ENCODE measurements at regions not wholly inside any gene's neighbourhood (a gene's known extent, or its start where the extent isn't known, plus 50 kb on each side); places are given as distances from the start of the nearest gene placed in this dataset.

DNA sequence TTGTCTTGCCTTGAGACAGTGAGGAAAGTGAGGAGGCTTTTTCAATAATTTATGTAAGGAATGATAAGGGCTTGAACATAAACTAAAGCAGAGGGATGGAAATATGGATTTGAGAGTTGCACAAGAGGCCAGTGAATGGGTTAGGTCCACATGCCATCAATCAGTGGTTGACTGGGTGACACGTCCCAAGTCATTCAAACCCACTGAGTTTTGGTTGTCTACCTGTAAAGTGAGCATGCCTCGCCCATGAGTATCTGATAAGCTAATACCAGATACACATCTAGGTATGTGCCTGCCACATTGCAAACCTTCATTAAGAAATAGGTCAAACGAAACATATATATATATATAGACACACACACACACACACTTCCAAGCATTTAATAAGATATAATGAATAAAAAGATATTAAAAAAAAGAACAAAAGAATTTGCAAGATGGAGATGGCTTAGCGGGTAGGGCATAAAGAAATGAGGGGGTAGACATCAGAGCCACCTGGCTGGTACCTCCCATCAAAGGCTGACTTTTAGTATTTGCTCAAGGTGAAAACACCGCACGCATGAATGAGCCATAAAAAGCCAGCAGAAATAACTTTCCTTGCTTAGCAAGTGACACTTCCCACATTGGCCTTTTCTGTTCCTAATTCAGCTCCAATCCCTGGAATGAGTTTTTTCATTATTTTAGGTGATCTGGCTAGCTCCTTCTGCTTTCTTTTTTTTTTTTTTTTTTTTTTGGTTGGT lies 109.1 kb upstream of the GGTLC1 start:
- DNase-seq = no peak

DNA sequence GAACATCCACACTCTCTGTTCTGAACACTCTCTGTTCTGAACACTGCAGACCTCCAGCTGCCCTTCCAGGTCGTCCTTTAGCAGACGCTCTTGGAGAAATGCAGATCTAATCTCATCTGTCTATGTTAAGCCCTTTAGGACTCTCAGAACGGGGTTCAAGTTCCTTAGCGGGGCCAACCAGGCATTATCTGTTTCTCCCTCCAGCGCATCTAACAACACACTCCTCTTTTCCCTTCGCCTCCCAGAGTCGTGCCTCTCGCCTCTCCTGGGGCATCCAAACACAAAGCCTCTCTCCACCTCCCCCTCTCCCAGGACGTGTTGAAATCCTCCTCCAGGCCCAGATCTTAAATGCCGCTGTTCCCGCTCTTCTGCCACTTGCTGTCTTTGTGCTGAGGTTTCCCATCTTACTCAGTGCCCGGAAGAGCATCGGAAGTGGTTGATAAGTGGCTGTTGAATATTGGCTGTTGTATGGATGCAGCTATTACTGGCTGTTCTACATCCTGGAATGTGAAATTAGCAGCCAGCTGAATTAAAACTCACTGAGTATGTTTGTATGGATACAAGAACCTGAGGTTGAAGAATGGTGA lies 108.4 kb upstream of the GGTLC1 start:
- no peak for DNase-seq

DNA sequence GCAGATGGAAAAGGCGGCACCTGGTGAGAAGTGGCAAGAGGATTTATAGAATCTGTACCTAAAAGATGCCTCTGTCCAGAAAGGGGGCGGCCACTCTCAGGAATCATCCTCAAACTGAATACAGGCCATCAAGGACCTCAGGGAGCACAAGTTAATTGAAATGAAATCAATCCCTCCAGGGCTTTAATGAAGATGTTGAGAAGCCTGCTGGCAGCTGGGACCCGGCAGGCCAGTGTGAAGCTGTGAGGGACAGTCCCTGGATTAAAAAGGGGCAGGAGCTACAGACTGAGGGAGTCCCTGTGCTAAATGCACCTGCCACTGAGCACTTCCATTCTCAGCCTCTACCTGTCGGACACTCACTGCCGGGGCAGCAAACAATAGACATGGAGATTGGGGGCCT lies 107.7 kb upstream of the GGTLC1 start:
- no peak for DNase-seq

DNA sequence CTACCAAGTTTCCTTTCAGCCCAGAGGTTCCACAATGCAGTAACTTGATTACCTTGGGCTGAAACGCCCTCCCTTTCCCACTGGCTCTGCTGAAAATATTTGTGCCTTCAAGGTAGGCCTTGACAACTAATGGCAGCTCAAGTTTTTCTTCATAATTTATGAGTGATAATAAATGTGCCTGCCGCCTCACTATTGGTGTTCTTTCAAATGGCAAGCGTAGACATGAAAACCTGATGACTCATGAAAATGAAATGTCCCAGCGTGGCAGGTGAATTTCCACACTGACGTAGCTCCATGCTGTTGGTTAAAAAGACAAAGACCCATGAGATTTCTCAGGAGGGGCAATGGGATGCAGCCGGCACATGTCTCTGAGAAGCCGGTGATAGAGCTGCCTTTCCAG lies 107.2 kb upstream of the GGTLC1 start:
- no peak for DNase-seq

DNA sequence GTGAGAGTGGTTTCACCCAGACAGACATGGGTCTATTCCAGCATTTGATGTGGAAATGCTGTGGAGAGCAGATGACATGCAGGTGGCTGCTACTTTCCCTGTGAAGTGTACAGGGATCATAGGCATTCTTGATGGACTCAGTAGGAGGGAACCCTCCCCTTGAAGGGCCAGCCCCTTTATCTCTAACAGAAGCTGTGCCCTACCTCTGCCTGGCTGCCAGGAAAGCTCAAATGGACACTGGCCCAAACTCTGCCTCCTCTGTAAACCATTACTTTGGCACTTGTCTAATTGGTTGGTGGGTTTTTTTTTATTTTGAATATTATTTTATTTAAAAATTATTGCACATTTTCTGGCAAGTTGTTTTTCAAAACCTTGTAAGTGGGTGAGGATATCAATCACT lies 106.7 kb upstream of the GGTLC1 start:
- DNase-seq = no peak

DNA sequence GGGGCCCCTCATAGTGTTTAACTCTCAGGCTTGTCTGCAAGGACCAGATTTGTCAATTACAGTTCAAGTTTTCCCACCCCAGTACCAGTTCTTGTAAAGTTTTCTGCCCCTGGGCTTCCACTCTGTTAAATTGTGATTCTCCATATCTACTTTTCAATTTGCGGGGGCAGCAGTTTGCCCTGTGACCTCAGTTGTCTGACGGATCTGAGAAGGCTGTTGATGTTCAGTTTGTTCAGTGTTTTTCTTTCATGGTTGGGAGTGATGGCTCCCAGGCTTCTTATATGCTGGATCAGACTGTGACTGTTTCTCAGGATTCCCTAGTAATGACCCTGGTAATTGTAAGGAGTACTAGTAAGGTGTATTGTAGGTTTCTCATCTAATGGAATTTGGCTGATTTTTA lies 101.0 kb upstream of the GGTLC1 start:
- no peak for DNase-seq

DNA sequence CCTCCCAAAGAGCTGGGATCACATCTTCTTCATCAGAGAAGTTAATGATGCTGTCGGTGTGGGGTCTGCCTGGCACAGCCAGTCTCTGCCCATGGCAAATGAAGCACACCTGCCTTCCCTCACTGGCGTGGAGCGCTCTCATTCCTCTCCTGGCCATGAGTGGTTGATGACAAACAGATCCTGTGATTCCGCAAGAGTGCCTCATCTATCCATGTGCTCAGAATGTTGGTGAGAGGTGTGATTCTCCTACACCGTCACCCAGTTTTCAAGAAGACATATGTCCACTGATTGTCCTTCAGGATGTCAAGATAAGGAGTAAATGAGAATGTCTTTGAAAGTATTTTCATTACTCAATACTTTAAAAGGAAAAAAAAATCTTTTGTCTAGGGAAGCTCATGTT lies 97.5 kb upstream of the GGTLC1 start:
- DNase-seq = no peak

DNA sequence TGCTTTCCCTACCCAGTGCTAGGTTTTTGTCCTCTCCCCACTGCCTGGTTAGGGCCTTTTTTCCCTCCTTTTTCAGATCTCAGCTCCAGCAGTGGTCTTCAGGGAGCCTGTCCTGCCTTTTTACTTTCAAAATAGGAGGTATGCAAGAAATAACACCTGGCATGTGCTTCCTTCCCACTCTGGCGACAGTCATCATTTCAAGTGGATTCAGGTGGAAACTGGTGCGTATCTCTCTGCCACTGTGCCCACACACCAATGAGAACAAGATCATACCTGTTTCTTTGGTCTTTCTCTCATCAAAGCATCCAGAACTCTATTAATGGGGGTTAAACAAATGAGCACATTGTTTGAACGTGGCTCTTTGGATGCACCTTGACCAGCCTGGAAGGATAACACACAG lies 95.7 kb upstream of the GGTLC1 start:
- no peak for DNase-seq

DNA sequence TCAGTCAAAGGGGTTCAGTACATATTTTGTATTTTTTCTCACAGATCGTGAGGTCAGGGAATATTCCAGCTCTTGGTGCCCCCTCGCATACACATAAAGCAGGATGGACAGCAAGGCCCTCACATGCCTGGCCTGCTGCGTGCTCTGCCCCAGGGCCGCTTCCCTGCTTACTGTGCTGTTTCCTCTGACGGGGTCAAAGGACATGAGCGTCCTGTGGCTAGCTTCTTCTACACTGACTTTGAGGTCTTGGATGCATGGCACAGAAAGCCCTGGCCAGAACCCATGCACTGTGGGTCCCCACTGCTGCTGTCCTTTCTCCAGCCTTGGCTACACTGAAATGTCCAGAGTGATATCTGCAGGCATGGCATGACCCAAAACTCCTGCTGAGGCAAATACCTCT lies 92.5 kb upstream of the GGTLC1 start:
- DNase-seq = no peak

DNA sequence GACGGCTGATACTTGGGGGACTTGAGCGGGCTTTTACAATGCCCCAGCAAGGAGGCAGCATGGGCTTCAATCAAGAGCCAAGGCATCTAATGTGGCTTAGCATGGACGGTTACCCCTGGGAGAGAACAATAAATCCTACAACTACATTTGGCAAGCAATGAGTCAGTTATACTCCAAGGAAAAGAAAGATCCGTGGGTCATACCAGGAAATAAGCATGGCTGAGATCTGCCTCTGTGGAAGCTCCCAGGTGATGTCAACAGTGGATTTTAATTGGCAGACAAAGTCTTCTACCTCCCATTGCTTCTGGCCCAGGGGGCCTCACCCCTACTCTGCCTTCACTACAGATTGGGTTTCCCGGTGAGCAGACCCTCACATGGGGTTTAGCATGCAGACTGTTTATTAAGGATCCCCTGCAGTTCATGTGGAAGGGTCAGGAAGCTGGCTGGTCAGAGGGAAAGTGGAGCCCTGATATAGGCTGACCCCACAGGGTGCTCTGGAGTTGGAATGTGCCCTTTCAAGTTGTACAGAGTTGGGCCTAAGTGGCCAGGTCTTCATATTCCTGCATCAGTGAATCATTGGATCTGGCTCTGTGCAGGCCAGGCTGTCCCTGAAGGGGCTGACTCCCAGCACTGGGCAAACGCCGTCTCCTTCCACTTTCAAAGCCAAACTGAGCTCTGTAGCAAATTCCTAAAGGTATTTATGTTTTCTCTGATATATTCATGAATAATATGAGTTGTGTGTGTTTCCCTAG lies 91.3 kb upstream of the GGTLC1 start:
- DNase-seq = no peak

DNA sequence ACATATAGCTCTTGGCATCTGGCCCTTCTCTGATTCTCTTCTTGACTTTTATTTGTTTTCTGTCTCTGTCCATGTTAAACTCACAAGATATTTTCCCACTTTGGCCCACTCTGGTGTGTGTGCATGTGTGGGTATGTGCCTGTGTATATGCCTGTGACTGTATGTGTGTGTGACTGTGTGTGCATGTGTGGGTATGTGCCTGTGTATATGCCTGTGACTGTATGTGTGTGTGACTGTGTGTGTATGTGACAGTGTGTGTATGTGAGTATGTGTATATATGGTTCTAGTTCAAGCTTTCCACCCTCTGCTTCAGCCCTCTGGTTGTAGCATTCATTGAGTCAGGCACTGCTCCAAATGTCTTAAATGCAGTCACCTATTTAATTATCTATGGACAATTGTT lies 88.6 kb upstream of the GGTLC1 start:
- no peak for DNase-seq

DNA sequence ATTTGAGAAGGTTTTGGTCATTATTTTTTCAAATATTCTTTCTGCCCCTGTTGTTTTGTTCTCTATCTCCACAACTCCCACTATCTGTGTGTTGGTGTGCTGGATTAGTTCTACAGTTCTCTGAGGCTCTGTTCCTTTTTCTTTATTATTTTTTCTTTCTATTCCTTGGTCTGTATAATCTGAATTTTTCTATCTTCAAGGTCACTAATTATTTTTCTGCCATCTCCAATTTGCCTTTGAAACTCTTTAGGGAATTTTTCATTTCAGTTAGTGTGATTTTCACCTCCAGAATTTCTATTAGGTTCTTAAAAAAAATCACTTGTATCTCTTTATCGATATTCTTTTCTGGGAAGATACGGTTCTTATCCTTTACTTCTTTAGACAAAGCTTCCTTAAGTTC lies 82.1 kb upstream of the GGTLC1 start:
- DNase-seq = no peak

DNA sequence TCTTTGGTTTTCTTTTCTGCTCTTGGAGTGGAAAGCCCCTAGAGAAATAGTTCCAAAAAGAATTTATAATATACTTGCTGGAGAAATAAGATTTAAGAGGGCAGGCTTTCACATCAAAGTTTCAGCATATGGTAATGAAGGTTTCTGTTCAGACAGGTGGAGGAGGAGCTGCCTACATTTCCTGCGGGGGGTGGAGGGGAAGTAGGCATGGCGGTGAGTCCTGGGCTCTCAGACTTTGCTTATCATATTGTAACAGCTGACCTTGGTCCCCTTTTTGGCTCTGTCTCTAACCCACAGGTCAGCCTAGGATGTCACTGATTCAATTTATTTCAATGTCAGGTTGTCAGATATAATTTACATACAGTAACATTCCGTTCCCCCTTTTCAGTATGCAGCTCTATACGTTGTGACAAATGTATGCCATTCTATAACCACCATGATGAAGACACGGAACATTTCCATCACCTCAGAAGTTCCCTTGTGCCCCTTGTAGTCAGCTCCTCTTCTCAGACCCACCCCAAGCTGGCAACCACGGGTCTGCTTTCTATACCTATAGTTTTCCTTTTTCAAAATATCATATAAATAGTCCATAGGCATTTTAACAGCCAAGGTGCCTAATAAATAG lies 77.6 kb upstream of the GGTLC1 start:
- DNase-seq = peak in 1 of 2 donors; percentile 22

DNA sequence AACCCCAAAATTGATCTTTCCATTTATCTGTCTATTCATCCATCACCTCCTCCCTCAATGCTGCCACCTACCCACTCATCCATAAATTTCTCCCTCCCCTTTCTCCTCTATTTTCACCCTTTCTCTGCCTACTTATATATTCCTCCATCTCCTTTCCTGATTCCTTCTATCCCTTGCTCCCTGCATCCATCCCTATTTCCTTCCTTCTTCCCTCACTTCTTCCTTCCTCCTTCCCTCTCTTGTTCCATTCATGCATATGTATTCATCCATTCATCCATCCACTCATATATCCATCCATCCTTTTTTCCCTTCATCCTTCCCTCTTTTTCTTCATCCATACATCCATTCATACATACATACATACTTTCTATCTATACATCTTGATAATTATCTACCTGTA lies 76.3 kb upstream of the GGTLC1 start:
- DNase-seq = no peak

DNA sequence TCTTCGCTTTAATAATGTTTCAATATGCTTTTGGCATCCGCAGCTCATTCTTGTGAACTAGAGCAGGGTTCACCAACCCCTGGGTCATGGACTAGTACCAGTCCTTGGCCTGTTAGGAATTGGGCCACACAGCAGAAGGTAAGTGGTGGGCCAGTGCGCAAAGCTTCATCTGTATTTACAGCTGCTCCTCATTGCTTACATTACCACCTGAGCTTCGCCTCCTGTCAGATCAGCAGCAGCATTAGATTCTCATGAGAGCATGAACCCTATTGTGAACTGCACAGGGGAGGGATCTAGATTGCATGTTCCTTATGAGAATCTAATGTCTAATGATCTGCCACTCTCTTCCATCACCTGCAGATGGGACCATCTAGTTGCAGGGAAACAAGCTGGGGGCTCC lies 75.5 kb upstream of the GGTLC1 start:
- DNase-seq = no peak

DNA sequence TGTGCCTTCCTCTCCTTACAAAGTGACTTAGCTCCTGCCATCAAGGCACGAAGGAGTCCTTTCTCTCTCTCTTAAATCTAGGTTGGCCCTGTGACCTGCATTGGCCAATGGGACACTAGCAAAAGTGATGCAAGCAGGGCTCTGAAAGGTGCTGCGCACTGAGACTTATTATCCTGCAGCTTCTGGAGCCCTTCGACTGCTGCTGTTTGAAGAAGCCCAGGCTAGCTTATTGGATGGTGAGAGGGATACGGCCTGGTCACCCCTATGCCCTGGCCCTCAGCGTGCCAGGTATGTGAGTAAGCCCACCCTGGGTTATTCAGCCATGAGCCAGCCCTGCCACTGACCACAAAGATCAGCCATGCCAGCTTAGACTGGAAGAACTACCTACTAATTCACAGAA lies 74.5 kb upstream of the GGTLC1 start:
- DNase-seq = no peak

DNA sequence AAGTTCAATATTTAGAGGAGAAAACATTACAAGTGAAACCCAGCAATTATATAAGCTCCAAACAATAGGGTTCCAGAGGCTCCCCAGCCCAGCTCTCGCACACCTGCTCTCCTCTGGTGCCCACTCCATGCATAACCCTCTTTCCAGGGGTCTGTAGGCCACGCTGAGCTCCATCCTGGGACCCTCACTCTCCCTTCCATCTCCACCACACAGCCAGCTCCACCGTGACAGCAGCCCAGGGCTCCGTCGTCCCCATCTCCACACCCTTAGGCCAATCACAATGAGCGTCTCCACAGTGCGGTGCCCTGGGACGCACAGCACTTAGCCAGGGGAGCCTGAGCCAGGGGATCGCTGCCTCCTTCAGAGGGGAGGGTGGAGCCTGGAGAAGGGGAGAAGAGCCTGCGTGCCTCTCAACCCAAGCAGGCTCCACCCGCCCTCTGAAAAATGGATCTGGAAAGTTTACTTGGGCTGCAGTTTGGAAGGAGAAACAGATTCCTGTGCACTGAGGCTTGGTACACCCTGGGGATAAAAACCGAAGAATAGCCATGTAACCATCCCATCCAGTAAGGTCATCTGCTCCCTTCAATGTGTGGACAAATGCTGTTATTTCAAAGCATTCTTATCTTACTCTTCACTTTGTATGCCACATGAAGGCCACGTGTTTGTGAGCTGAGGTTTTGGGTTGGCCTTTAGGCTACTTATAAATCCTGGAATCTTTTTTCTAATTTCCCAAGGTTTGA lies 72.4 kb upstream of the GGTLC1 start:
- DNase-seq = no peak

DNA sequence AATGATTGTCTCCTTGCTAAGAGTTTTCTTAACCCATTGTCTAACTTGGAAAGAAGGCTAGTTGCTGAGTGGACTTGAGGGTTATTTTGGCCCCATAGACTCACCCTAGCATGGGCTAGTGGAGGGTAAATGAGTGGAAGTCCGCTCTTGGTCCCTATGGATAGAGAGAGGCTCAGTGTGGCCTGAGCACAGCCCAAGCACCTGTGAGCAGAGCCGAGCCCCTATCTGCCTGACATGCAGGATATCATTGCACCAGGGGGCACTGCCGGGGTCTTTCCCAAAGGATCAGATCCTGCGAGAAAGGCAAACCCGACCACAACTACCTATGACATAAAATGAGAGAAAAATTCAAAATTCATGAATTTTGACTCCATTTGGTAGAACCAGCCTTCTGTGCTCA lies 70.6 kb upstream of the GGTLC1 start:
- no peak for DNase-seq

DNA sequence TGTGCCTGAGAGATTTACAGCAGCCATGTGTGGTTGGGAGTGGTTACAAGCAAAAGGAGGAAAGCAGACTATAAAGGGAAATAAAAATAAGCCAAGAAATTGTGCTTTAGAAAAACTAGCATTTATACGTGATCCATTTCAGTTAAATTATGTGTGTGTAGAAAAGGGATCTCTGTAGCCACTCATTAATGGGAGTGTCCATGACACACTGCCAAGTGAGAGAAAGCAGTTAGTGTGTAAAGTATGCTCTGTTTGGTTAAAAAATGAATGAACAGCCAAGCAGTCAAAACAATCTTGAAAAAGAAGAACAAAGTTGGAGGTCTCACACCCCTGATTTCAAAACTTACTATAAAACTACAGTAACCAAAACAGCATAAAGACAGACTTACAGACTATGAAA lies 67.9 kb upstream of the GGTLC1 start:
- no peak for DNase-seq

DNA sequence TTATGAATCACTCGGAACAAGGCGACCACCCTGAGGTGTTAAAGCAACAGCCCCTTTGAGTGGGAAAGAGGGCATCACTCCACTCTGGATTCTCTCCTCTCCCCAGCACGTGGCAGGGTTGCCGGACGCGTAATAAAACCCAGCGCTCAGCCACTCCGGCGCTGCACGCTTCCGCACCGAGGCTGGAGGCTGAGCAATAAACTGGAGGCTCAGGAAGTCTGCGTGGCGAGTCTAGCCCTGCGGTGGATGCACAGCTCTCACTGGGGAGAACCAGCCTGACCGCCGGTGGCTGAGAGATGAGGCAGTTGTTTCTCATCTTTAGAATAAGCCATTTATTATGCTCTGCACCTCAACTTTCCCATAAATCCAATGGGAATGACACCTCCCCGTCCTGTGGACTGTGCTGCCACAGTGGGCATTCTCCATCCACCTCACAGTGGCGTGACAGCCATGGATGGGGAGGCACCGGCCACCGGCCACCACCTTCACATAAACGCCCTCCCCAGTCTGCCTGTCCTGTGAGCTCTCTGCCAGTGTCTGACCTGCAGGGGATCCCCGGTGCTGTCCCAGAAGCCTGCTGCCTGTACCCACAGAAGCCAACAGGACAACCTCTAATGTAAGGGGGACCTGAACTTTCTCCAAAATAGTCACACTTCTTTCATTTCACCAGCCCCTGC lies 64.2 kb upstream of the GGTLC1 start:
- DNase-seq = no peak

DNA sequence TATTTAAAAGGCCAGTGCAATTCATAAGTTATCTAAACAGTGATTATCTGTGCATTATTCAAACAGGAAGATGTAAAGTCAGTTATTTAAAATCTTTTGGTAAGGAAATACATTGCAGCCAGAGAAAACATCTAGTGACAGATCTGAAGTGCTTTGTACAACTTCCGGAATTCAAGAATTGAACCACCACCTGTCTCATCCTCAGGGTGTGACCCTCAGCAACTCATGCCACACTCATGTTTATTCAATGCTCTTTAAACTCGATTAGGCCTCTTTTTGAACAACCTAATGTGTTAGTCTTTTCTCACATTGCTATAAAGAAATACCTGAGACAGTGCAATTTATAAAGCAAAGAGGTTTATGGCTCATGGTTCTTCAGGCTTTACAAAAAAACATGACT lies 62.6 kb upstream of the GGTLC1 start:
- no peak for DNase-seq

DNA sequence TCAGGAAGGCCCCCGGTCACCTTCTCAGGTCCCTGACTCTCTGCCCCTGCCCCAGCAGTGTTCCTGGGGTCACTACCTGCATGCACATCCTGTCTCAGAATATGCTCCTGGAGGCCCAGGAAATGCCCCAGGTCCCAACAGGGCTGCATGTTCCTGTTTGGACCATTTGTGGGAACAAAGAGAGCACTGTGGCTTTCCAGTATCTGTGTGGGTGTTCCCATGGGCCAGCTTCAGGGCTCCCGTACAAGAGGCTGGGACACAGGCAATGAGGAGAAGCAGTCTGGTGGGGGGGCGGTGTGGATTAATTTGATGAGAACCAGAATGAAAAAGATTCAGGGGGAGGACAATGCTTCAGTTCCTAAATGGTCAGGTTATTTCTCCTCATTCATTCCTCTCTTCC lies 61.5 kb upstream of the GGTLC1 start:
- no peak for DNase-seq

DNA sequence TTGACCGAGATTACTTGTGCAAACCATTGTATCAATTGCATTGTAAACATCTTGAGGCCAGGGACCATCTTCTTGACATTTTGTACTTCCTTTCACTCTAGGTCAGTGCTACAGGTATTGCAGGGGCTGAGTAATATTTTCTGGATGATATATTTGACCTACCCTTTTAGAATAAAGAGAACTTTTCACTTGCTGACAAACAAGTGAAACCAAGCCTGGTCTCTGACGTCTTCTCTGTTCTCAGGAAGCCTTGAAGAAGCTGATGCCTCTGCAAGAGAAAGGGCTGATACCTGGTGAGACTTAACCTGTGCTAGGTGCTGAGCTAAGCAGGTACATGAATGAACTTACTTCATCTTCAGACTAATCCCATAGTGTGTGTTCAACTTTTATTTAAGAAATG lies 60.5 kb upstream of the GGTLC1 start:
- no peak for DNase-seq

Measured in CD4-positive, alpha-beta T cell treated with Interleukin-1 beta for 1 hour (primary cell).